GM12891 (cell line): ENCODE measurements at regions not wholly inside any gene's neighbourhood (a gene's known extent, or its start where the extent isn't known, plus 50 kb on each side); places are given as distances from the start of the nearest gene placed in this dataset.
"Not testable (repeated sequence)": the region's sequence is repeated elsewhere in the genome, so short reads cannot be mapped to it uniquely, and the experiment has no call there.

Experiments used
- DNase-seq: peaks from one replicate; pipeline ENCODE4 v3.0.0; 2011; ENCODE audit warnings: low spot score; ENCODE audit not compliant: insufficient read length
- FAIRE-seq: peaks from 2 replicates; lab custom pipeline; 2011; peaks lifted over from hg19 to GRCh38; lab: Jason Lieb, UNC
- PAX5 ChIP-seq: IDR thresholded peaks from 2 replicates; pipeline ENCODE4 v1.6.1; 2011; ENCODE audit warnings: low read length, moderate library complexity, mild to moderate bottlenecking; ENCODE audit not compliant: insufficient read depth, severe bottlenecking
- POLR2A ChIP-seq: IDR thresholded peaks from 2 replicates; pipeline ENCODE4 v1.6.1; 2011; ENCODE audit warnings: low read depth, low read length, control low read depth
- POLR2AphosphoS5 ChIP-seq: IDR thresholded peaks from 2 replicates; pipeline ENCODE4 v1.6.1; 2011; ENCODE audit warnings: low read depth, low read length, control low read depth
- POU2F2 ChIP-seq: IDR thresholded peaks from 2 replicates; pipeline ENCODE4 v1.6.1; 2011; ENCODE audit warnings: low read depth, mild to moderate bottlenecking, control low read depth, low read length, moderate library complexity
- SPI1 ChIP-seq: IDR thresholded peaks from 2 replicates; pipeline ENCODE4 v1.6.1; 2011; ENCODE audit warnings: low read depth, low read length, control low read depth
- TAF1 ChIP-seq: IDR thresholded peaks from 2 replicates; pipeline ENCODE4 v1.6.1; 2011; ENCODE audit warnings: low read depth, low read length, control low read depth

DNA sequence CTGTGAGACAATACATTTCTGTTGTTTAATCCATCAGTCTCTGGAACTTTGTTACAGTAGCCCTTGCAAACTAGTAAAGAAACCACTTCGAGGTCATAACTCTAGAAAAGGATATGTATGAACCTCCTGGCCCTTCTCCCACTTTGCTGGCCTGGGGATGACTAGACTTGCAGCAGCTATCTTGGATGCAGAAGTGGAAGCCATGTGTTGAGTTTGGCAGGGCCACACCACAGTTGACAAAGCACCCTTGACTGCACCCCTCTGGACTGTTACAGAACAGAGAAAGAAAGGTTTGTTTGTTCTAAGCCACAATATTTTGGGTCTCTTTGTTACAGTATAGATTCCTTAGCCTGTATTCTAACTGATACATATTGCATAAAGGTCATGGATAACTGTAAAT is 183.2 kb upstream of the TAS2R1 start:
- DNase-seq (no peak), FAIRE-seq (no peak)
- no peak for TF ChIP-seq SPI1
- TF ChIP-seq TAF1: no peak
- TF ChIP-seq POU2F2: no peak
- TF ChIP-seq POLR2A: no peak
- no peak for TF ChIP-seq POLR2AphosphoS5
- TF ChIP-seq PAX5: no peak

GRCh38 chr5:9807366-9807765 is 177.2 kb upstream of the TAS2R1 start:
- not testable (repeated sequence) for DNase-seq, FAIRE-seq

DNA sequence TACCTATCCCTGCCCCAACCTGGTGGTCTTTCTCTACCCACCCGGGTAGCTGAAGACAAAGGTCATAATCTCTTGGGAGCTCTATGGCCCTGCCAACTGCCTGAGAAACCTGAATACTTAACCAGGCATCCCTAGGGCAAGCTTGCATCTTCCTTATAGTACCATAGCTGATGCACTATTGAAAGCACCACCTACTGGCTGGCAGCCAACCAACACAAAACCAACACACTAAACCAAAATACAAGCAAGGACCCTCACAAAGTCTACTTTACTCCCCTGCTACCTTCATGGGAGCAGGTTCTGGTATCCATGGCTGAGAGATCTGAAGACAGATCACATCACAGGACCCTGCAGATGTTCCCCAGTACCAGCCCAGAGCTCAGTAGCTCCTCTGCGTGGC is 171.8 kb upstream of the TAS2R1 start:
- no peak for TF ChIP-seq POLR2AphosphoS5
- no peak for TF ChIP-seq POLR2A
- TF ChIP-seq POU2F2: no peak
- TF ChIP-seq PAX5: no peak
- no peak for TF ChIP-seq TAF1
- no peak for TF ChIP-seq SPI1
- DNase-seq (no peak), FAIRE-seq (no peak)

GRCh38 chr5:9799606-9800005 is 169.5 kb upstream of the TAS2R1 start:
- no peak for FAIRE-seq
- DNase-seq: no peak
- TF ChIP-seq POLR2AphosphoS5 (no peak), PAX5 (no peak), SPI1 (no peak), TAF1 (no peak), POLR2A (no peak), POU2F2 (no peak)

GRCh38 chr5:9790276-9790675 is 160.1 kb upstream of the TAS2R1 start:
- DNase-seq (no peak), FAIRE-seq (no peak)
- no peak for TF ChIP-seq SPI1
- no peak for TF ChIP-seq TAF1
- TF ChIP-seq PAX5: no peak
- TF ChIP-seq POLR2AphosphoS5: no peak
- no peak for TF ChIP-seq POU2F2
- TF ChIP-seq POLR2A: no peak

DNA sequence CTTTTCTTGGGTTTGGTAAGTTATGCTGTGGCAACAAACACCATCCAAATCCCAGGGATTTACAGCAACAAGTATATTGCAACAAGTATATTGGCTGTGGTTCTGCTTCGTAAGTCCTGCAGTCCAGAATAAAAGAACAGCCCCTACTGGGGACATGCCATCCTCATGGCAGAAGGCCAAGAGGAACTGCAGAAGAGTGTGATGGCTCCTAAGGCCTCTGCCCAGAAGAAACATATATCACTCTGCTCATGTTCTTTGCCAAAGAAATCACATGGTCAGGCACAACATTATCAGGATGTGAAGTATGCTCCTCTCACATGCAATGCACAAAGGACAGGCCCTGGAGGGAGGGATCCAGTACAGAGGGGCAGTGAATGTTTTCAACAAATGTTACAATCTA is 159.6 kb upstream of the TAS2R1 start:
- TF ChIP-seq POLR2A: no peak
- DNase-seq: no peak
- FAIRE-seq: no peak

GRCh38 chr5:9787861-9788600 is 157.9 kb upstream of the TAS2R1 start:
- TF ChIP-seq POLR2AphosphoS5: no peak
- no peak for TF ChIP-seq PAX5
- TF ChIP-seq SPI1: no peak
- no peak for TF ChIP-seq TAF1
- no peak for TF ChIP-seq POU2F2
- no peak for TF ChIP-seq POLR2A
- FAIRE-seq: no peak
- no peak for DNase-seq

DNA sequence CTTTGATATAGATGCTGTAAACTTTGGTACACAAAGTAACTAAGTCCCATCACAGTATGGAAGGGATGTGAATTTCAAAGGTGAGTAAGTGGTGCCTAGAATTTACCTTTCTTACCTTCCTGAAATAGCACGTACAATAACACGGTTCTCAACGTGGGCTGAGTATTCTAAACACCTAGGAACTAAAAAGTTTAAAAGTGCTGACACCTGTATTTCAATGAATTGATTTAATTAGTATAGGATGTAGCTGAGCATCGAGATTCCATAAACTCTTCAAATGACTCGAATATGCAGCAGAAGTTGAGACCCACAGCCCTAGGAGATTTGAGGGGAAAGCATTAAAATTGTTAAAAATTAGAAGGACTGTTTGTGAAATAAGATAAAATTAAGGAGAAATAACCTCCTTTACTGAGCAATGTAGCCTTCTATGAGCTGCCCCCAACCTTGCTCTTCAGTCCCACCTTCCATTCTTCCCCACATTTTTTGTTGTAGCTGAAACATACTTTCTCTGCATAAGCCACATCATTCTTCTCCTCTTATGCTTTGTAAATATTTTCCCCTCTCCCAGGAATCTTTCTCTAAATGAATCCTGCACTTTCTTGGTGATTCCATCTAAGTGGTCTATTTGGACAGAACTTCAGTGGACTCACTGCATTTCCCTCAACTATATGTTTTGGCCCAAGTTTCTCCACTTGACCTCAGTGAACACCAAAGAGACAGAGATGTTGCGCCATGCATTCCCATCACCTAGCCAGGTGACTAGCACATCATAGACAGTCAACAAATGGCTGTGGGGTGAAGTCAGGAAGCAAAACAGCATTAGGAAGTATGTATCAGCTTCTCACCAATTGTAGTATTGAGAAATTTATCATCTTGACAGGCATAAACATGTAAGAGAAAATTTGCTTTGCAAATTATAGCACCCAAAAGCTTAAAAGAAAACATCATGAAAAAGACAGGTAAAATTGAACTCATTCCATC is 156.5 kb upstream of the TAS2R1 start:
- FAIRE-seq: no peak

DNA sequence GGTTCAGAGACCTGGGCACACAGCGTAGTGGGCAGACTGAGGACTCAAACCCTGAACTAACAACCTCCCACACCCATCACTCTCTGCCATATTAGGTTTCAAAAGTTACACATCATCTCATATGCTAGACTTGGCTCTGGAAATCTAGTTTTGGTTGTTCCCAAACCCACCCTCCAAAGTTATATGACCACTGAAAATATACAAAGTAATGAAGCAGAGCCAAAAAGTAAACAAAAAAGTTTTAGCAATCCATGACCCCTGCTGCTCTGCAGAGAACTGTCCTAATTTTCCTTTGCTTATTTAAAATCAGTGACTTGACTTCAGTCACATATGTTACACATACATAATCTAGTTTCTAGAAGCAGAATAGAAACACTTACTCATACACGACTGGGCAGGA is 155.6 kb upstream of the TAS2R1 start:
- TF ChIP-seq POU2F2: no peak
- no peak for TF ChIP-seq TAF1
- no peak for TF ChIP-seq POLR2A
- TF ChIP-seq PAX5: no peak
- TF ChIP-seq SPI1: no peak
- no peak for TF ChIP-seq POLR2AphosphoS5
- DNase-seq (no peak), FAIRE-seq (no peak)

More for the DNA sequence above, 156.5 kb upstream of the TAS2R1 start:
- TF ChIP-seq SPI1 (no peak), POU2F2 (no peak), TAF1 (no peak), POLR2A (no peak), POLR2AphosphoS5 (no peak), PAX5 (no peak)
- no peak for DNase-seq

DNA sequence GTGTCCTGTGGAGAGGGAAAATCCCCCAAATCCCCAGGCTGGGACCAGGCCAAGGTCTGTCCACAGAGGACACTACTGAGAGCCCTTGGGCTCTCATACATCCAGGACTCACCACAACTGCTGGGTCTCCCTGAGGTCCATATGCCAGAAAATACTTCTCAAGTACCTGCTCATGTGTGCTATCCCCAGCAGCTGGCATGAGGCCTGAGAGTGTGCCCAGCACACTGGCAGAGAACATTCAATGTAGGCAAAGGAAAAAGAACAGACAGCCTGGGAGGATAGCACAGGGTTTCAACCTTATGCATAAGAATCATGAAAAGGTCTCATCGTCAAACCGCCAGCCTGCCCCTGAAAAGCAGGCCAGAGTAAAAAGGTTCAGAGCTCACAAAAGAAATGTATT is 154.1 kb upstream of the TAS2R1 start:
- no peak for FAIRE-seq
- DNase-seq: no peak
- no peak for TF ChIP-seq SPI1
- TF ChIP-seq PAX5: no peak
- TF ChIP-seq POLR2A: no peak
- no peak for TF ChIP-seq POU2F2
- no peak for TF ChIP-seq POLR2AphosphoS5
